ENCODE measurements at regions not wholly inside any gene's neighbourhood (a gene's known extent, or its start where the extent isn't known, plus 50 kb on each side); places are given as distances from the start of the nearest gene placed in this dataset.

GRCh38 chr9:17938035-17938655 is 359.3 kb downstream of the SH3GL2 start:
- no peak for TF ChIP-seq POLR2A (IDR thresholded peaks at IDR 0.05; ENCODE audit: low read depth, low read length)
- no peak for TF ChIP-seq EZH2 (IDR thresholded peaks at IDR 0.05; ENCODE audit: borderline replicate concordance, low read depth, low read length, severe bottlenecking)
